Activated CD4-positive, alpha-beta T cell treated with anti-CD3 and anti-CD28 coated beads for 4 hours (primary cell): ENCODE measurements at regions not wholly inside any gene's neighbourhood (a gene's known extent, or its start where the extent isn't known, plus 50 kb on each side); places are given as distances from the start of the nearest gene placed in this dataset.

Source experiments
- DNase-seq, 2 donors: peaks; one replicate each; pipeline ENCODE4 v3.0.0-alpha.2; 2020

GRCh38 chr13:90526711-90527110, 820.8 kb upstream of the MIR17HG start:
- no peak for DNase-seq

- DNase-seq = no peak
Observed at GRCh38 chr13:90531744-90532143, 815.7 kb upstream of the MIR17HG start.

GRCh38 chr13:90532861-90533492, 814.5 kb upstream of the MIR17HG start:
- DNase-seq = no peak

GRCh38 chr13:90533866-90534265, 813.6 kb upstream of the MIR17HG start:
- DNase-seq = no peak

- DNase-seq = no peak
Observed at GRCh38 chr13:90534617-90535370, 812.7 kb upstream of the MIR17HG start.

GRCh38 chr13:90535421-90535820, 812.1 kb upstream of the MIR17HG start:
- no peak for DNase-seq

- no peak for DNase-seq
Observed at GRCh38 chr13:90538063-90538462, 809.4 kb upstream of the MIR17HG start.

GRCh38 chr13:90541346-90541745, 806.1 kb upstream of the MIR17HG start:
- no peak for DNase-seq

- no peak for DNase-seq
Observed at GRCh38 chr13:90542959-90543505, 804.5 kb upstream of the MIR17HG start.

- DNase-seq = no peak
Observed at GRCh38 chr13:90545070-90545840, 802.2 kb upstream of the MIR17HG start.

- no peak for DNase-seq
Observed at GRCh38 chr13:90547272-90547790, 800.2 kb upstream of the MIR17HG start.

GRCh38 chr13:90551253-90551652, 796.2 kb upstream of the MIR17HG start:
- DNase-seq = no peak

- no peak for DNase-seq
Observed at GRCh38 chr13:90552702-90553101, 794.8 kb upstream of the MIR17HG start.

- DNase-seq = no peak
Observed at GRCh38 chr13:90553159-90553558, 794.3 kb upstream of the MIR17HG start.

GRCh38 chr13:90557626-90558025, 789.9 kb upstream of the MIR17HG start:
- DNase-seq = no peak

GRCh38 chr13:90562443-90562842, 785.0 kb upstream of the MIR17HG start:
- DNase-seq = no peak

- DNase-seq = no peak
Observed at GRCh38 chr13:90564096-90564495, 783.4 kb upstream of the MIR17HG start.

GRCh38 chr13:90564566-90564965, 782.9 kb upstream of the MIR17HG start:
- no peak for DNase-seq

GRCh38 chr13:90565985-90566713, 781.3 kb upstream of the MIR17HG start:
- no peak for DNase-seq

GRCh38 chr13:90568165-90568564, 779.3 kb upstream of the MIR17HG start:
- DNase-seq = no peak

- DNase-seq = no peak
Observed at GRCh38 chr13:90576067-90576466, 771.4 kb upstream of the MIR17HG start.

GRCh38 chr13:90577726-90578125, 769.8 kb upstream of the MIR17HG start:
- no peak for DNase-seq

GRCh38 chr13:90585392-90585791, 762.1 kb upstream of the MIR17HG start:
- no peak for DNase-seq
